NCI-H1930 (cell line): ENCODE measurements at regions not wholly inside any gene's neighbourhood (a gene's known extent, or its start where the extent isn't known, plus 50 kb on each side); places are given as distances from the start of the nearest gene placed in this dataset.

Experiments
- DNase-seq, 2 experiments: peaks; one replicate each; lab custom pipeline; 2025; lab: John Stamatoyannopoulos, UW

DNA sequence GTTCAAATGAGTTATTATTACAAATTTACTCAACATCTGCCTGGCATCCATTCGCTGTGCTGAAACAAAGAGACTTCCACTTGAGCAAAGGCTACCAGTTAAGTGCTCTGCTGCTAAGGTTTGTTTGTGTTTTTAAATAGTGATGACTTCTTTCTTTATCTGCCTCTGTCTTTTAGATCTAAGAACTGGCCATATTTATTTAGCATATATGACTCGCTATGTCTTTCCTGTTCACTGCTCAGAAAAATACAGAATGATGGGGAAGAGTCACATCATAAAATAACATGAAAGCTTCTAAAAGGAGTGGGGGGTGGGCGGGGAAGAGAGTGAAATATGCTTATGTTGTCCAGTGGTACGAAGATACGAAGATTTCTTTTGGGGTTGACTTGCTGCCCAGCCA, 322.2 kb downstream of the GPAT3 start:
- DNase-seq, result no peak

DNA sequence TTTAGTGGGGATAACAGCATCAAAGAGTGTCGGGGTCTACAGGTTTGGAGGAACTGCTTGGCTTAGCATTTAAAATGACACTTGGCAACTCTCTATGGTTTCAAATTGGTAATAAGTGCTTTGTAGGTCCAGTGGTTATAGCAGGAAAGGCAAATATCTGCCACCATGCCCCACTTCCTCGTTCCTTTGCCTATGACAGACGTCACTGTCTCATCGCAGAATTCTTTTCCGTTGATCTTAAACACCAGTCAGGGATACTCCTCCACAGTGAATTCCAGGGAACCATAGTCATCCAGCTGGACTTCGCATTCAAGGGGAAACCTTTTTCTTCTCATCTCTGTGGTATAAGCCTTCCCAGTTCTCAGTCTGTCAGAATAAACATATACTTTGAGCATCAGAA, 319.1 kb downstream of the GPAT3 start:
- no peak for DNase-seq

DNA sequence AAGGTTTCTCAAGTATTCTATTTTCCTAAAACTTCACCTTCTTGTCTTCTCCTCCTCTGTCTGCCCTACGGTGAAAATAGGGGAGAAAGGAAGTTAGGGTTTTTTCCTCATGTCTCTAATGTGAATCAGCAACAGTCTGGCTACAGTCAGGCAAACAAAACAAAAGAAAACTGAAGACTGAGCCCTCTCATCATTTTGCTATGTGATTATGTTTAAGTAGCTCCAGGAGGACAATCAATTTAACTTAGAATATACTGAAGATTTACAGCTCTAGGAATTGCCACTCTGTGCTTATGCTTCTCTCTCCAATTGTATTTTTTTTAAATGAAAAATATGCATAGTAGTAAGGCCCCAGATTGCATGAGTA, 316.2 kb downstream of the GPAT3 start:
- no peak for DNase-seq

DNA sequence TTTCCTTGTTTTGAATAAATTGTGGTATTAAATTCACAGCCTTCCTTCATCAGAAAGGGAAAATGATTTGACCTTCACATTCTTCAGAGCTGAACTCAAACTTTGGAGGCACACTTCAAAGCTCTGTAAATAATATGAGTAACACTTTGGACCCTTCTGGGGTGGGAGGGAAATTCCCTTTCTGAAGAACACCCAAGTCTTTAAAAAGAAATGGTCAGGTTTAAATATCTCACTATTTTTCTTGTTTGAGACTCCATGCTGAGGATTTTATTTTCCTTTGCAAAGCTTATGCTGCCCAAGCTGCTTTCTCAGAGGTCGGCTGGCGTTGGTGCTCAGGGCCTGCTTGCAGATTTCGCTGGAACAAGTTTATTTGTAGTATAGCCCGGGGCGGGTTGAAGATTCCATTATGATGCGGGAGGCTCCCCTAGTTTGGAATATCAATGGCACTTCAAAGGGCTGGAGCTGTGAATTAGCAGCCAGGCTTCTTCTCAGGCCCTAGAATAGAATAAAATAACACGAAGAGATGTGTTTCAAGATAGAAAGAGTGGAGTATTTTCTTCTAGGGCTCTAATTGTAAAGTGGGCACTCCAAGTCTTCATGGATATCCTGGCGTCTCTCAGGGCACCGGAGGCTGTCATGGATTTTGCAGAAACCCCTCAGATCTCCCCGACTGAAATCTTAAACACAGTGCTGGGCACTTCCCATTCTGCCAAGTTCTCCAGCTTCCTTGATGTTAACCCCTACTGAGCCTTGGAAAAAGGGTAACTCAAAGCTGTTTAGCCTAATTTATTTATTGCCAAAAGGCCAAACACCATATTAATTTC, 315.6 kb downstream of the GPAT3 start:
- no peak for DNase-seq

DNA sequence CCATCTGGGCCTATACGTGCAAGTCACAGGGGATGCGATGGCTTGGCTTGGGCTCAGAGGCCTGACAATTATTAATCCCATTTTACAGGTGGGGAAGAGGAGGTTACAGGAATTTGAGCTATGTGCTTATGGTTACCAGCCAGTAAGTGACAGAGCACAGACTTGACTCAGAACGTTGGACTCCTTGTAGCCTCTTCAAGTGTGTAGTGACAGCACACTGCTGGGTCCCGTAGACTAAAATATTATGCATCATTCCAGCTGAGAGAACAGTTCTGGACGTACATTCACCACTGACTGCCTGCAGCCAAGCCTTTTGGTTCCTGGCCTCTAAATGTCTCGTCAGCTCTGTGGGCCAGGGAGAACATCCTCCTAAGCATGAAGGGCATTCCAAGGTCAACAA, 314.5 kb downstream of the GPAT3 start:
- DNase-seq, result no peak

DNA sequence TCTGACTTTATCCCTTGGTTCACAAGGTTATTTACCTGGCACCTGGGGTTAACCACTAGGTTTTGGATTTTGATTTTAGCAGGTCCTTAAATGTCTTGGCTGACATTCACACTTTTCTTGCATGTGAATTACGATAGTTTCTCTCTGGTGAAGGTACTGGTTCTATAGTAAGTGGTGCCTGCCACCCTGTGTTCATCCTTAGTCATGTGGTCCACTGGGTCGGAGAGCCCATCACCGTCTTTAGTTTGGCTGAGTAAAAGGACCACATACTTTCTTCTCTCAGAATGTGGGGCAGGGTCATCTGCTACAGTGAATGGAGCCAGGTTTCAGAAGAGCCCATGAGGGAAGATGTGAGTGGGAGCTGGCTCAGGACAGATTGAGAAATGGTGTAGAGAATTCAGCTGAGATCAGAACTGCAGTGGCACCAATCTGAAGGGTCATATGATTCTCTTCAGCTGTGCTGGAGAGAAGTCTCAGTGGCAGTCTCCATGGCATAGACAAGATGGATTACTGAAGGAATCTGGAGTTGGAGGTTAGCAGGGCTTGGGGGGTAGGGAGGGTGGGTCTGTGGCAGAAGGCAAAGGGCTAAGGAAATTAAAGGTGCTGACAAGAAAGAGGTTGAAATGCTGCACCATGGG, 310.4 kb downstream of the GPAT3 start:
- DNase-seq, result no peak

DNA sequence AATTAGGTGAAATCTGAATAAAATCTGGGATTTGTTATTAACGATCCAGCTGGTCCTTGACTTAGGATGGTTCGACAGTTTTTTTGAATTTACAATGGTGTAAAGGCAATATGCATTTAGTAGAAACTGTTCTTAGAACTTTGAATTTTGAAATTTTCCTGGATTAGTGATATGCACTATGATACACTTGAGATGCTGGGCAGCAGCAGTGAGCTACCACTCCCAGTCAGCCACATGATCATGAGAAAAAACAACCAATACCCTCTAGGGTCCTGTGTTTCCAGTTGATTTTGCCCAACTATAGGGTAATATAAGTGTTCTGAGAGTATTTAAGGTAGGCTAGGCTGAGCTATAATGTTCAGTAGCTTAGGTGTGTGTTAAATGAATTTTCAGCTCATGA, 303.7 kb downstream of the GPAT3 start:
- no peak for DNase-seq

DNA sequence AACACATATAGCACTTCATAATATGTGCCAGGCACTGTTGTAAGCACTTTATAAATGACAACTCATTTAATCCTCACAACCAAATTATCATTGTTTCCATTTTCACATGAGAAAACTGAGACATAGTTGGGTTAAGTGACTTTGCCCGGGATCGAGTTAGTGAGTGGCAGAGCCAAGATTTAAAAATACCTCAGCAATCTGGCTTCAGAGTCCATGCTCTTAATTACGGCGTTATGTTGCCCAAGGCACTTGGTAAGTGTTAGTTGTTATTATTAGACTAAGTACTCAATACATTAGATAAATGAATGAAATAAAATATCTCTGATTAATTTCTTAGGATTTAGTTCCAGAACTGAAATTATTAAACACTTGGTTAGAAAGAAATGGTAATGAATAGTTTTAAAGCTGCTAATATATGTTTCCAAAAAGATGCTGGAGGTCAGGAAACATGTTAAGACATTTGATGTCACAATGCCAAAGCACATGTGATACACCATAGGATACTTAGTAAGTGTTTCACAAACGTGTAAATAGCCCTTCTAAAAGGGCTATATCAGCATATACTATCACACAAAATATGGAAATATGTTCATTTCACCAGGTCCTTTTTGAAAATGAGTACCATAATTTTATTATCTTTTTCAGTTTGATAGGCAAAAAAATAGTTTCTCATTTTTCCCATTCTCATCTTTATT, 301.9 kb downstream of the GPAT3 start:
- no peak for DNase-seq

DNA sequence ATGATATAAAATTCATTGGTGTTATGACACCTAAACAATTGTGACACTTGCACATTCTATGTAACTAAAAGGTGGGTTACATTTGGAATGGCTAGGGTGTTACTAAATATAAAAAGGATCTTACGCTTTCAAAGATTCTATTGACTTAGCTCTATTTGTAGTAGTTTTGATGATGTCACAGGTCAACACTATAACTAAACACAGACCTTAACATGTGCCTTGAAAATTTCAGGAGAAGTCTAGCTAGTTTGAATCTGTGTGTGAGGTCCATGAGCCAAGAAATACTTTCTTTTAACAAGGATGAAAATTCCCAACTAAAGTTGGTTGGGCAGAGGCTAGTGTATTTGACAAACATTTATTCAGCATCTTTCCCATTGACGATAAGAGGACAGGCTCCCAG, 298.0 kb downstream of the GPAT3 start:
- DNase-seq, result no peak

DNA sequence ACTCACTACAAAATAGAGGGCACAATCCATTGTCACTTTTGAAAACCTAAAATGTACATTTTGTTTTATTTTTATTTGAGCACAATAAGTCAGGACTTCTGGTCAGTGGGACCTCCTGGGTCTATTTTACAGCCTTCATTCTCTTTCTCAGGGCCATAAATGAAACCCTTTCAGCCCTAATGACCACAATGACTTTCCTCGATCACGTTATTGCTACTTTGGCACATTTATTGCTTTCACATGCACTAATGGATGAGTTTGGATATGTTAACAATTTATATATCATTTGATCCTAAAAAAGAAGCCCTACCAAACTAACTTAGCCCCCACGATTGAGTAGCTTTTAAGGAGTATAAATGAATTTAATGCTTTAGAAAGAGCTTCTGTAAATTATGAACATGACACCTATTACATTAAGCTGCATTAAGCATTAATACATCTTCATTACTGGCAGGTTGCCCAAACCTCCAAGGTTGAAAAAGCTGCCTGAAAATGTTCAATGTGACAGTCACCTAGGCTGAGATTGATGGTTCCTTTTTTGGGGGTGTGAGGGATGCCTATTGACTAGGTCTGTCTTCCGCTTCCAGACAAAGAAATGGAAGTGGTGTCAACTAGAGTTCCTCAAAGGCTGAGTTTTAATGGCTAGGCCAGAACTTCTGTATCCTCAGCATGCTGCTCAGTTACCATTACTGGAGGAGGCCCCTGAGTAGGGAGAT, 296.4 kb downstream of the GPAT3 start:
- no peak for DNase-seq

DNA sequence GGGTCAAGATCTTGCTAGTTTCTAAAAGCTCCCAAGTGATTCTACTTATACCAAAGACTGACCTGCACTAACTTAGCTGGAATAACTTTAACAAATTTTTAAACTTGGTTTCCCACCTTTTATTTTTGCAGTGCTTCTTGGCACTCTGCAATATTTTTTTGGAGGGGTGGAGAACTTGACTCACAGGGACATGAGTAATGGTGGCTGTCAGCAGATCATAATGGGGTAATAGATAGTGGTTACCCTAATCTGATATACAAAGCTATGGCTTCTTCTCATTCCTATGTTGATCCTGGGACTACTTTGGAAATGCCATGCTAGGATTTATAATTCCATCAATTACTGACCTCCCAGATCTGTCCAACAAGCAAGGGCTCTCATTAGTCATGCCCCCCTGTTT, 295.7 kb downstream of the GPAT3 start:
- no peak for DNase-seq

DNA sequence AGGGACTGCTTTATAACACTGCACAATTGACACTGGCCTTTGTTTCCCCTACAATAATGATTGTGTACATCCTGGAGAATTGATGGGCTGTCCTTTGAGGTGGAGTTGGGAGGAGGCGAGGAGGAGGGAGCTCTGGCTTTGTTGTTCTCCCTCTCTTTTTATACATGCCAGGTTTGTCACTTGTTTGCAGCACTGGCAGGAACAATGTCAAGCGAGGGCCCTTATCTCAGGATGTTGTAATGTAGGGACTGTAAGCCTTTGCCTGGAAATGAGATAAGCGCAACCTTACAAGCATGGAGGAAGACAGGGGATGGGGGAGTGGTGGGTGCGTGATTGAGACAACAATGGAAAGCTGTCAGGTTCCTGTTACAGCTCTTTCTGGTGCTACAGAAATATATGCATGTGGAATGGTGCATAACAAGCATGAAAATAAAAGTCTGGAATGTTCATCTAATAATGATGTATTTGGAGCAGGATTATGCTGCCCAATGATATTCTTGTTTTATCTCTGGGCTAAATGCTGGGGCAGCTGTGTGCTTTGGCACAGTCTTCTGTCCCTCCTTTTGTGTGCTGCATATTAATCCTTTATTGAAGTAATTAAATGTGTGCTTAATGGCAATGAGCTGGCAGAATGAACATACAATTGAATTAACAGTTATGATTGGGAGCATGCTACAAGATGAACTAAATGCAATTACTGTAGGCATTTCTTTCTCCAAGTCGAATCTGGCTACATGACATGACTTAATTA, 294.4 kb downstream of the GPAT3 start:
- peak; percentile 6 to 8 for DNase-seq

DNA sequence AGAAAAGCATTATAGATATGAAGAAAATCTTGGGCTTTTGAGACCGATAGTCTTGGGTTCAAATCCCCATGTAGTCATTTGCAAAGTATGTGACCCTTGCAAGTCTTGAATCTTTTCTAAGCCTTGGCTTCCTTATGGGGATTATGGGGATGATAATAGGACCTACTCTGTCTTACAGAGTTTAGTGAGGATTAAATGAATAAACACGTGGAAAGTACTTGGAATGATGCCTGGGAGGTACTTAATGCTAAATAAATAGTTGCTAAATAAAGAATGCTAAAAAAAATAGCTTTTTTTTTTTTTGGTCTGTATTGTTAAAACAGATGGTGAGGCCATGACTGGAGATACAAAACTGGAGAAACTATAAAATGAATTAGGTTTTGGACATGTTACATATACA, 292.7 kb downstream of the GPAT3 start:
- DNase-seq, result no peak

DNA sequence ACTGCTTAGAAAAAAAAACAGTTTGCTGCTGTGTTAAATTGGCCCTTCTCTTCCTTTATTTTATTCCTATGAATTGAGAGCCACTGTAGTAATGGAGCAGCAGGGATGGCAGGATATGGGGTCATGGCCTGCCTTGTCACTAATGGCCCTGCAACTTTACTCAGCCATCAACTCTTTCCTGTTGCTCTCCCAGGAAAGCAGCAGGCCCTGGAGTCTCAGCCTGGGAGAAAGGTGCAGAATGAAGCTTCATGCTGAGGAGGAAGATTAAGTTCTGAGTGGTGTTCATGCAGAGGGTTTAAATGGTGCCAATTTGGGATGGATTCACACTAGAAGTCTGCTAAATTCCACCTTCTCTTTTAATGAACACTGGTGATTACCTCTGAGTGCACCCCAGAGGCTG, 285.6 kb downstream of the GPAT3 start:
- no peak for DNase-seq

DNA sequence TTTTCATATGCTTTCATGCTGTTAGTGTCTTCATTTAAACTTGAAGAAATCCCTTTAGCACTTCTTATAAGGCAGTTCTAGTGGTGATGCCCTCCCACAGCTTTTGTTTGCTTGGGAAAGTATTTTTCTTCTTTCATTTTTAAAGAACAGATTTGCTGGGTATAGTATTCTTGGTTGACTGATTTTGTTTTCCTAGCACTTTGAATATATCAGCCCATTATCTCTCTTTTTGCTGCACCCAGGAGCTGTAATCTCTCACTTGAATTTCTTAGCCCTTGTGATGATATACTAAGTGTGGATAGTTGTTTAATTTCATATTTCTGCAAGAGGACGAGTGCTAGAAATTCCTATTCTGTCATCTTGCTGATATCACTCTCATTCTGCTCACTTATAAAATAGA, 283.7 kb downstream of the GPAT3 start:
- DNase-seq, result no peak

DNA sequence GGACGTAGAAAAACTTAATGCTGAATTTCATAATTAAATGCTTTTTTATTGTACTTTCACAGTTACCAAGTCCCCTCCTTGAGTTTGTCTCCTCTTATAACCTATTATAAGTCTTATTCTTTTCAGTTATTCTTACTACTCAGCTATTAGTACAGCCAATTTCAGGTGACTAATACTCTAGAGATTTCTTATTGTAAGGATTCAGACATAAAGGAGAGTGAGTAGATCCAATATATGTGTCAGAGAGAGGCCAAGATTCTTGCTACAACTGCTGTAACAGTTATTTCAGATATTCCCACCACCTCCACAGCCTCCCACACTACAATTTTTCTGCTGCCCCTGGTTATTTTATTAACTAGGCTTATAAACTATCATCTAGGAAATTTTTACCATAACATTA, 274.5 kb downstream of the GPAT3 start:
- DNase-seq, result no peak

DNA sequence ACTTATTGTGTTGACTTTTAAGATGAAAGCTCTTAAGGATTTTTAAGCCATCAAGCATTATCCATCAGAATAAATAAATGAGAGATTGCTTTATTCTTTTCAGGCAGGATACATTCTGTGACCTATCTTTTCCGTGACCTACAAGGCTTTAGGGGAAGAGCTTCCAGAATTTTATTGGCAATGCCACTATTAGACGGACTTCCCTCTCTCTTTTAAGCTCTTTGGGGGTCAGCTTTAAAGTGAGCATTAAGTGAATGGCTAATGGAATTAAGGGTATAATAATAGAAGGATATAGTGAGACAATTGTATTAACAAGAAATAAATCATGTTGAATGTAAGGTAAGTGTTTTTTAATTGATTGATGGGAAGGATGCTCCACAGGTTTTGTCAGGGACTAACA, 273.7 kb downstream of the GPAT3 start:
- no peak for DNase-seq

DNA sequence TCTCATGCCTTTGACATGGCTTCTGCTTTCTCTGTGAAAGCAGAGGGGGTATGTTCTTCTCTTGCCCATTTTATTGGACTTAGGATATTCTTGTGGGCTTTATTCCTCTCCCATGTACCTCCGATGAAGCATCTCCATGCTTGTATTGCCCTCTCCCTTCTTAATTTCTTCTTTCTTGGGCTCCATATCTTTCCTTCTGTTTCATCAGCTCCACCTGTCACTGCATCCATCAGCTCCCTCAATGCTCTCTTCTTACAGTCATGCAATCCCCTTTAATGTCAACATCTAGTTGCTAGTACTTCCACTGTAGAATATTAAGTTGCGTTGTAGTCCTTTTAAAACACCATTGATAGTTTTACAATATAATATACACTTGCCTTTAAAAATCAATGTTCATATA, 257.6 kb downstream of the GPAT3 start:
- no peak for DNase-seq

DNA sequence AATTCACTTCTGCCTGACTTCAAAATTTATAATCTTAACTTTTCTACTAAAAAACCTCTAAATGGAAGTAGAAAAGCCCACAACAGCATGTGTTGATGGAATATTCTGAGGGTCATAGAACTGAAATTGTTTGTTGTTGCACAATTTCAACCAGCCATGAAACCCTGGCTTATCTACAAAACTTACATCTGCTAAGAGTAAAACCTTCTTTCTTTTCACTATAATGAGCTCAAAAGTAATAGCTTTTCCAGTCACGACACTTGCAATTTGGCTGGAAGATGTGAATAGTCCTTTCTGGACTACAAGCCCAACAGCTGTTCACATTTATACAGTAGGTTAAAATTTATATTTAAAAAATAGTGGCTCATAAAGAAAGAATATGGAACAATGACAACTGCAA, 250.0 kb downstream of the GPAT3 start:
- DNase-seq, result no peak

DNA sequence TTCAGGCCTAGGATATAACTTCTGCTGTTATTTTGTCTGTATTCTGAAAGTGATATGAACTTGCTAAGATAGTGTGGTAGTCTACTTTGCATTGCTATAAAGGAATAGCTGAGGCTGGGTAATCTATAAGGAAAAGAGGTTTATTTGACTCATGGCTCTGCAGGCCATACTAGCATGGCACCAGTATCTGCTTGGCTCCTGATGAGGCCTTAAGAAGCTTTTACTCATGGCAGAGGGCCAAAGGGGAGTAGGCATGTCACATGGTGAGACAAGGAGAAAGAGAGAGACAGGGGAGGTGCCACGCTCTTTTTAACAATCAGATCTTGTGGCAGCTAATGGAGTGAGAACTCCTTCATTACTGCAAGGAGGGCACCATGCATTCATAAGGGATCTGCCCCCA, 247.3 kb downstream of the GPAT3 start:
- no peak for DNase-seq

DNA sequence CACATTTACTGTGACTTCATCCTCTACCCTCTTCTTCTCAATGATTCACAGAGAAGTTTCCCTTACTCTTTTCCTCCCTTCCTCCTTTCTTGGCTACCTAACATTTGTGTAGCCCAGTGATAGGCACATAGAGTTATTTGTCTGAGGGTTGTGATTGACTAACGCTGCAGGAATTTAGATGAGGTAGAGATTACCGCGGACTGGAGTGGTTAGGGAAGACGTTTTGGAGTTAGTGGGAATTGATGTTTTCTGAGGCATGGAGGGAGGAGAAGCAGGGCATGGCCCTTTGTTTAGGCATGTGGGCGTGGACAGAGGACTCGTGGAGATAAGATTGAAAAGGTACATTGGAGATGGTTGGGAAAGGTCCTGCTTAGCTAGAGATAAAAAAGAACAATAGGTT, 246.7 kb downstream of the GPAT3 start:
- DNase-seq, result no peak

DNA sequence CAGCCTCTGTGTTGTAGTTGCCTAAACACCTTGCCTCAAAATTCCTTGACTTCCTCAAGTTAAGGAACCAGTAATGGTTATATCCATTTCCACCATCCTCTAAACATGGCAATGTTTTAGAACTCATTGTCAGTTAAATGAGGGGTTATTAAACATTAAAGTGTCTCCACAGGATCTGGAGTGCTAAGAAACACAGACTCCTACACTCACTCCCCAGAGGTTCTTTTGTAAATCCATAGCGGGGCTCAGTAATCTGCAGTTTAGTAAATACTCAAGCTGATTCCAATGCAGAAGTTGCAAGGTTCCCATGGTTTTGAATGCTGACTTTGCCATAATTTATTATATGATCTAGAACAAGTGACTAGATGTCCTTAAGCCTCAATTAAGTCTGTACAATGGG, 245.5 kb downstream of the GPAT3 start:
- no peak for DNase-seq
